HFFc6 (cell line): ENCODE measurements at regions not wholly inside any gene's neighbourhood (a gene's known extent, or its start where the extent isn't known, plus 50 kb on each side); places are given as distances from the start of the nearest gene placed in this dataset.

ENCODE experiments used
- DNase-seq: peaks from one replicate; pipeline ENCODE4 v3.0.0-alpha.2; 2018
- H3K27ac Mint-ChIP-seq: 2 replicates; pipeline ENCODE4 v1.8.0; 2020; ENCODE audit warnings: mild to moderate bottlenecking, mixed read lengths
- H3K27me3 Mint-ChIP-seq: 2 replicates; pipeline ENCODE4 v1.8.0; 2021; ENCODE audit warnings: mild to moderate bottlenecking, moderate library complexity, mixed read lengths; ENCODE audit not compliant: insufficient read depth
- H3K36me3 Mint-ChIP-seq: 2 replicates; pipeline ENCODE4 v1.8.0; 2021; ENCODE audit warnings: low read depth, mixed read lengths
- H3K4me1 Mint-ChIP-seq: 2 replicates; pipeline ENCODE4 v1.8.0; 2020; ENCODE audit warnings: low read depth, mixed read lengths
- H3K4me3 Mint-ChIP-seq: 2 replicates; pipeline ENCODE4 v1.8.0; 2020; ENCODE audit warnings: mild to moderate bottlenecking, moderate library complexity, mixed read lengths
- H3K9me3 Mint-ChIP-seq: 2 replicates; pipeline ENCODE4 v1.8.0; 2020; ENCODE audit warnings: mild to moderate bottlenecking, mixed read lengths
- CTCF ChIP-seq: fragments of 200-600 bp; sonication (generic); IDR thresholded peaks from 2 replicates; pipeline ENCODE4 v1.5.0; 2021; ENCODE audit warnings: antibody characterized with exemption, mild to moderate bottlenecking

GRCh38 chr2:221844212-221845020 lies 272.3 kb upstream of the EPHA4 start:
- DNase-seq: no peak
- Mint-ChIP-seq H3K27ac (no peak overlapping the region), H3K27me3 (no peaks in the 10 kb centered on the region; the same call in 1 of the 2 replicates), H3K36me3 (no peaks in the 10 kb centered on the region), H3K4me3 (no peak overlapping the region), H3K4me1 (no peaks in the 10 kb centered on the region), H3K9me3 (peaks cover 30% of the 10 kb centered on the region)
- no peak for TF ChIP-seq CTCF

GRCh38 chr2:221836095-221836494 lies 264.0 kb upstream of the EPHA4 start:
- peaks cover 26% of the 10 kb centered on the region for H3K9me3 Mint-ChIP-seq
- no peaks in the 10 kb centered on the region for H3K36me3 Mint-ChIP-seq
- no peak overlapping the region for H3K4me3 Mint-ChIP-seq
- TF ChIP-seq CTCF: no peak
- DNase-seq: no peak
- no peaks in the 10 kb centered on the region for H3K4me1 Mint-ChIP-seq
- peaks cover 2% of the 10 kb centered on the region; the same call in 1 of the 2 replicates for H3K27me3 Mint-ChIP-seq
- H3K27ac Mint-ChIP-seq: no peak overlapping the region

- Mint-ChIP-seq H3K27me3 (peaks cover 2% of the 10 kb centered on the region; the same call in 1 of the 2 replicates), H3K27ac (no peak overlapping the region), H3K4me3 (no peak overlapping the region), H3K9me3 (peaks cover 26% of the 10 kb centered on the region), H3K4me1 (no peaks in the 10 kb centered on the region), H3K36me3 (no peaks in the 10 kb centered on the region)
- no peak for TF ChIP-seq CTCF
- DNase-seq: no peak
Observed at GRCh38 chr2:221833966-221834365, 261.9 kb upstream of the EPHA4 start.

- H3K9me3 Mint-ChIP-seq: peaks cover 32% of the 10 kb centered on the region
- no peaks in the 10 kb centered on the region for H3K36me3 Mint-ChIP-seq
- peaks cover 2% of the 10 kb centered on the region; the same call in 1 of the 2 replicates for H3K27me3 Mint-ChIP-seq
- H3K4me1 Mint-ChIP-seq: no peaks in the 10 kb centered on the region
- H3K27ac Mint-ChIP-seq: no peak overlapping the region
- DNase-seq: no peak
- no peak overlapping the region for H3K4me3 Mint-ChIP-seq
- no peak for TF ChIP-seq CTCF
Observed at GRCh38 chr2:221831051-221831450, 258.9 kb upstream of the EPHA4 start.

GRCh38 chr2:221822416-221822815 lies 250.3 kb upstream of the EPHA4 start:
- no peaks in the 10 kb centered on the region for H3K36me3 Mint-ChIP-seq

More at GRCh38 chr2:221822416-221822815, 250.3 kb upstream of the EPHA4 start:
- DNase-seq: no peak
- Mint-ChIP-seq H3K27ac (no peak overlapping the region), H3K4me3 (no peak overlapping the region), H3K4me1 (no peaks in the 10 kb centered on the region), H3K27me3 (no peaks in the 10 kb centered on the region), H3K9me3 (peaks cover 46% of the 10 kb centered on the region)
- TF ChIP-seq CTCF: no peak
